Smooth muscle cell of the brain vasculature (primary cell): ENCODE measurements at regions not wholly inside any gene's neighbourhood (a gene's known extent, or its start where the extent isn't known, plus 50 kb on each side); places are given as distances from the start of the nearest gene placed in this dataset.
"Not testable (repeated sequence)": the region's sequence is repeated elsewhere in the genome, so short reads cannot be mapped to it uniquely, and the experiment has no call there.

Experiments used
- DNase-seq: peaks from one replicate; pipeline ENCODE4 v3.0.0-alpha.2; 2012; ENCODE audit warnings: low read depth, low spot score

DNA sequence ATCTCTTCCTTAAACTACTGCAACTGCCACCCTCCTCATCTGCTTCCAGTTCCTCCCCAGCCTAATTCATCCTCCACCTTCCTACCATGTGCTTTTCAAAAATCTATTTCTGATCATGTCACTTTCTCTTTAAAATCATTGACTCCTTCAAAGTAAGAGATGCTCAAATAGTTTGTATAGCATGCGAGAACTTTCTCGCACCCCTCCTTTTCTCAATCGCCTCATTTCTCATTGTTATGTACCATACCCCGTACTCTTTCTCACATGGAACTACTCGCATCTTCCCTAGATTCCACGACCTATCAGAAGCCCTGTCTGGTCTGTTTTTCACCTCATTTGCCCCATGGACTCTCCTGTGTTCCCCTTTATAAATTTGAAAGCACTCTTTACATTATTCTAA is 238.2 kb downstream of the NRIP1 start:
- DNase-seq, result no peak

DNA sequence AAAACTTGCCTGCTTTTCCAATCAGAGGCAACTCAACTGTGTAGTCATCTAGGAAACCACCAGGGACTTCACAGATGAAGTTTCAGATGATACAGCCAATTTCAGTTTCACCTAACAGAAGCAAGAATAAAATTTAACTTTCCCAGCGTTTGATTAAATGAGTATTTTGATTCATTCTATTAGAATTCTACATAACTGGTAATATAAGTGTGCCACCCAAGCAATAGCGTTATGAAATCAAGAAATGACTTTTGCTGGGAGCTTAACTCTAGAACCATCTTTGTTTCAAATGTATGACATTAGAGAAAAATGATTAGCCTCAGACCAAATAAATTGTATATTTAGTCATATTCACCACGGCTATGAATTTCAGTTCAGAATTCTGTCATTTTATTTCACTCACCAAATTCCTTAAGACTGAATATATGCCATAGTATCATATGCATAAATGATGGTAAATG is 239.3 kb downstream of the NRIP1 start:
- no peak for DNase-seq

DNA sequence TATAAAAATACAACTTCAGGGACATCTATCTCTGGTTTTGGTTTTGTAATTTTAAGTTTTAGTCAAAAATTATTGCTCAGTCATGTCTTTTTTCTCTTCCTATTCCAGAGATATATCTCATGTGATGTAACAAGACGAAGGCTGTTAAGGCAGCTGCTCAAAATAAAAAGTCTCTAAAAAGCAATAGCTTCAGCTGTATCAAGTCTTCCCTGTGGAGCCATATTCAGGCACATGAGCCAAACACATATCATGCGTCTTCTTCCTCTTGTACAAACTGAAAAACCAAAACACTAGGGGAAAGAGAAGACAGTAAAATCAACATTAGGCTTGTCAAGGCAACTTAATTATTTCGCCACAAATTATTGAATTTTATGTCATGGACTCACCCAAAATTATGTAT is 240.7 kb downstream of the NRIP1 start:
- DNase-seq, result no peak

DNA sequence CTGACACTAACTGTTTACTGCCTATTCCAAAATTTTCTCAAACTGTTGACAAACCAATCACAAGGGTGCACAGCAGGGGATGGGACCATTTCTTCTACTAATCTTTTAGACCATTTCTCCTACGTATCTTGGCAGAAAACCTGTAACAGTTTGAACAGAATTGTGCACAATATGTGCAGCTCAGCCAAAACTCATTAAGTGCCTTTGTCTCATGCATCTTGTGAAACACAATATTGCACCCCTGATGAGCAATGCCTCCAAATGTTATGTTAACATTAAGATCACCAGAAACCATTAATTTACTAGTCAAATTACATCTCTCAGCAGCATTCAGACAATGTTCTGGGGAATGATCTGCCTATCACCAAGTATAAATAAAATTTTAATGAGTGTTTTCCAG is 247.5 kb downstream of the NRIP1 start:
- DNase-seq, result no peak

DNA sequence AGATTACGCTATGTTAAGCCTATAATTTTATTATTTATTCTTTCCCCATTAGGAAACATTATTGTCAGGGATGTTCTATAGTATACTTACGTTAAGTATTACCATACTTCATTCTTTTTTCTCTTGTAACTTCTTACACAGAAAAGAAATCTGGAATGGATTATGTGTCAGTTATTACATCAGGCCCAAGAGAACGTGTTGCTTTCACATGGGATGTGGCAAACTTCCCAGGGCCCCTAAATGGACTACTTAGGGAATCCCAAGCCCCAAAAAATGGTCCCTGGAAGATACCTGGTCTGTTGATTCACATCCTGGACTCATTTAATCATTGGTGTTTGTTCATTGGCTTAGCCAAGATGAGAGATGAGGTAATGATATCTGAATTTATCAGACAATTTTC is 249.8 kb downstream of the NRIP1 start:
- DNase-seq, result no peak

DNA sequence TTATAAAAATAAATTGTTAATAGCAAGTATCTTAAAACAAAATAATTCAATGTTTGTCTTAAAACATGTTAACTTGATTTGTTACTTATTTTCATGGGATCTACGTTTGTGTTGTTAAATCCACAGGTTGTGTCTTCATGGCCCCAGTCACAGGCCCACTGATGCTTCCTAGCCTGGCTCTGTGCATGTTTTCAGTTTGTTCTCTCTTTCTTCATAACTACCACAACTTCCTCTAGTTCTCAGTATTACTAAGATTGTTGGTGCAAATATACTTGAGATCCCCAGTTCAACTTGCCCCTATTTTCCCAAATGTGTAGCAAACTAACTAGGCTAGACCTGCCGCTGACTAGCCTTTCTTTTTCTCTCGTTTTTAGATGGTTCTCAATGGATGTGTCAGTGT is 250.5 kb downstream of the NRIP1 start:
- DNase-seq, result no peak

DNA sequence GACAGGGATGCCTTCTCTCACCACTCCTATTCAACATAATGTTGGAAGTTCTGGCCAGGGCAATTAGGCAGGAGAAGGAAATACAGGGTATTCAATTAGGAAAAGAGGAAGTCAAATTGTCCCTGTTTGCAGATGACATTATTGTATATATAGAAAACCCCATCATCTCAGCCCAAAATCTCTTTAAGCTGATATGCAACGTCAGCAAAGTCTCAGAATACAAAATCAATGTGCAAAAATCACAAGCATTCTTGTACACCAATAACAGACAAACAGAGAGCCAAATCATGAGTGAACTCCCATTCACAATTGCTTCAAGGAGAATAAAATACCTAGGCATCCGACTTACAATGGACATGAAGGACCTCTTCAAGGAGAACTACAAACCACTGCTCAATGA is 258.1 kb upstream of the SAMSN1 start:
- not testable (repeated sequence) for DNase-seq

DNA sequence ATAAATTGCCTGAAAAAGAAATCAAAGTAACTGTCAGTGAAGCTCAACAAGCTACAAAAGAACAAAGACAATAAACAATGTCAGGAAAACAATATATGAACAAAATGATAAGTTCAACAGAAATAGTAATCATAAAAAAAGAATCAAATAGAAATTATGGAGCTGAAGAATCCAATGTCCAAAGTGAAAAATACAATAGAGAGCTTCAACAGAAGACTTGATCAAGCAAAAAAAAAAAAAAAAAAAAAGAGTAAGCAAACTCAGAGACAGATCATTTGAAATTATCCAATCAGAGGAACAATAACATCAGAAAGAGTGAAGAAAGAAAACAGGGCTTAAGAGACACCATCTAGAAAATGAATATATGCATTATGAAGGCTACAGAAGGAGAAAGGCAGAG is 251.4 kb upstream of the SAMSN1 start:
- DNase-seq, result no peak

DNA sequence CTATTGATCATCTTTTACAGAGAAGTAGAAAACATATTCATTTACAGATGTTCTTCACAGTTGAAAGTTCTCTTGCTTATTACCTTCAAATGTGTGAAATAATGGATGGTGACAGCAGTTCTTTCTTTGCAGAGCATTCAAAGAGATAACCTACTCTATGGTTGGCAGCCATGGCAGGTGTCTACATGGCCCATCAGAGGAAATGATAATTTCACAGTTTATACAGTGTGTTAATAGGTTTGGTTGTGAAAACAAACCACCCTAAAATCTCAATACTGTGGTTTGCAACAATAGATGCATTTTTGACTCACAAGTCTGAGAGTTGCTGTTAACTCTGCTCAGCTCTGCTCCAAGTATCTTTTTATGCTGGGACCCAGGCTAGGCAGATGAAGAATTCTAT is 241.2 kb upstream of the SAMSN1 start:
- DNase-seq, result no peak

DNA sequence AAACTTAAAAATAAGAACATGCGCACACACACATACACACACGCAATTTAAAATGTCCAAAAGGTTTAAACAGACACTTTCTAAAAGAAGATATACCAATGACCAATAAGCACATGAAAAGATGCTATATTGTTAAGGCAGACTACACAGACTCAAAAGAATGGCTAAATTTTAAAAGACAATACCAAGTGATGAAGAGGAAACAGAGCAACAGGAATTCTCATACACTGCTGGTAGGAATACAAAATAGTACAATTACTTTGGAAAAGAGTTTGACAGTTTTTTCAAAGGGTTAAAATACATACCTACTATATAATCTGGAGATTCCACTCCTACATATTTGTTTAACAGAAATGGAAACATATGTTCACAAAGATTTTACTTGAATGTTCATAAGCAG is 239.6 kb upstream of the SAMSN1 start:
- DNase-seq, result no peak

DNA sequence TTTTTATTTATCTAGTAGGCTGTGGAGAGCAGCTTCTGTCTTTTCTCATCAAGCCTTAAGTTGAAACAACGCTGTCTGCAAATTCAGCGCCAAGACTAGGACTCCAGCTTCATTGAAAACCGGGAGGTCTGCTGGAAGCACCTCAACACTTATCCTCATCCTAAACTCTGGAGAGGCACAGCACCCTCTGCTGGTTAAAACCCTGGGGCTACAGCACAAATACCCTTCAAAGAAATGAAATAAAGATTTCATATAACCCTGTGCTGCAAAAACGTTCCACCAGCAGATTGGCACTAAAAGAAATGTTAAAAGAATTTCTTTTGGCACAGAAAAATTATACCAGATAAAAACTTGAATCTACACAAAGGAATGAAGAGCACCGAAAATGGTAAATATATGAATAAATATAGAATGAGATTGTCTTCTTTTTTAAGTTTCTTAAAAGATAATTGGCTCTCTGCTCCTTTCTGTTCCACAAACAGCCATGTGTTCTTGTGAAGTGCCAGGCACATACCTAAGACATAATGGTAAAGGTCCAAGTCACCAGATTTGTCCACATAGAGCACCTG is 227.7 kb upstream of the SAMSN1 start:
- DNase-seq, result no peak

DNA sequence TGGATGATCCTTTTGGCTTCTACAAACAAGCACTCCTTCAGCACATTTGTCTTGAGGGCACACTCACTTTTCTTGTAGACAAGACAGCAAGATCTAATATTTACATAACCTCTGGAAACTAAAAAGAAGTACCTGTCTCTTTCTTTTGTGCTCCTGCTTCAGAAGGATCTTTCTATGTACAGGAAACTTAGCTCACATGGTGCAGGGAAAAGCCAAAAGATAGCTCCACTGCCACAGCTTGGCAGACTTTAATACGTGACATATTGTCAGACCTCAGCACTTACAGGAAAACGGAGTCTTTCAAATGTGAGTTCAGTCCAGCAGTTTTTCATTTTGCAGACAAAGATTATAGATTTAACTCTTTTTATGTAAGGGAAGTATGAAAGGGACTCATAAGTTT is 225.5 kb upstream of the SAMSN1 start:
- DNase-seq, result no peak

DNA sequence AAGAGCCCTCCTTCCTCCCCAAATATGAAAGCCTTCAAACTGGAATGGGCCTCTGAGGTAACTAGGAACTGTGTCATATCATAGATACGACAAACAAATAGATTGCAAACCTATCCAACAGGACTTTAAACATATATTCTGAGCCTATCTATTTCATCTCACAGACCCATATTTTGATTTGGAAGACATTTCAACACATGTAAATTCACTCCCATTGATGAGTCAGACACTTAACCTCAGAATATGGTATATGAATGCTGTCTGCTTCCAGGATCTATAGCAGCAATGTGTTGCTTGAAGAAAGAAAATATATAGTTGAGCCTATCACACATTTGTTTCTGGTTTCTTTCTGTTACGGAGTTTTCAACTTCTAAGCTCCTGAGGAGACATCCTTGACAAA is 221.9 kb upstream of the SAMSN1 start:
- DNase-seq, result no peak

DNA sequence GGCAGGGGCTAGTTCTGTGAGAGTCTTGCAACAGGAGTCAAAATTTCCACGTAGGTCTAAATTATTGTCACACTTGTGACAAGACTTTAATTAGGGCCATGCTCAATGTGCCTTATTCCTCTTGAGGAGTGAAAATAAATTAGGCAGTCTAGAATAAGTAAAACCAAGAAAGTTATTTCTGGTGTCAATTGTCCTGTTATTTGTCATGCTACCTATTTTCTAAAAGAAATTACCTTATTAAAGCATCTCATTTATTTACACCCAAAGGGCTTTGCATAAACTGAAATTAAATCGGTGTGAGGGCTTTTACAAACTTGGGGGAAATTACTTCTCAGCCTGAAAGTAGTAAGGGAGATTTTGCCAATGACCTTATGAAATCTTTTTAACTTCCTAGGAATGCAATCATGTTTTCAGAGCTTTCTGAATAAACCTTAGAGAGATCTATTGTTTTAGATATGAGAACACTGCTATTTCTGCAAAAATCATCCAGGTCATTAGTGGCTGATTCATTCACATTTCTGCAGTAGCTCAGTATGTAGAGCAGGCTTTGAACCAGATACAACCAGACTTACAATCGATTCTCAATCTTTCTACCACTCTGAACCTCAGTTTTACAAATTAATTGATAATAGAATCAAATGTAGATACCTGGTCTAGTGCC is 221.2 kb upstream of the SAMSN1 start:
- DNase-seq, result no peak

DNA sequence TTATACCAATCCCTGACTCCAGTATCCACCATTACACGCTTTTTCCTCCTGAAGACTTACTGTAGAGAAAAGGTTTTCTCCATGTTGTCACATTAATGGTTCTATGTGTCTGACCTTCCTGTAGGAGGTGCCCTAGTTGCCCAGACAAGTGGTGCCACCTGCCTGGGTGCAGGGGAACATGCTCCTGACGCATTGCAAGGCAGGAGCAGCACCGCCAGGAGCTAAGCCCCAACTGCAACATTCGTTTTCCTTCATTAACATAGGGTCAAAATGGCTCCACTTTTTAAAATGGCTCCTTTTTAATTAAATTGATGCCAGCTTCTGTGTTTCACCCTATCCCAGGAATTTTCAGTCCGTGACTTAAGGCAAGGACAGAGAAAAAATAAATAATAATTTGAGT is 220.1 kb upstream of the SAMSN1 start:
- no peak for DNase-seq

DNA sequence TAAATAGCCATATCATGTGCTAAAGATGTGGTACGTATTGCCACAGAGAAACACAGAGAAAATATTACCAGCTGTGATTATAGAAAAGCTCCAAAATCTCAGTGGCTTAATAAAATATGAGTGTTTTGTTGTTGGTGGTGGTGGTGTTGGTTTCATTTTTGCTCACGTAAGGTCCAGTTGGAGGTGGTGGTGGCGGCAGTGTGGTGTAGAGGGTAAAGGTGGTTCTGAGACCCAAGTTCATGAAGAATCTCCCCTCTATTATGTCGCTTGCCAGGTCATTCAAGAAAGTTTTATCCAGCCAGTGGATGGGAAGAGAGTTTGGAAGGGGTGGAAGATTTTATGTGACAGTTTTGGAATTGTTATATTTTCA is 217.6 kb upstream of the SAMSN1 start:
- DNase-seq, result no peak

DNA sequence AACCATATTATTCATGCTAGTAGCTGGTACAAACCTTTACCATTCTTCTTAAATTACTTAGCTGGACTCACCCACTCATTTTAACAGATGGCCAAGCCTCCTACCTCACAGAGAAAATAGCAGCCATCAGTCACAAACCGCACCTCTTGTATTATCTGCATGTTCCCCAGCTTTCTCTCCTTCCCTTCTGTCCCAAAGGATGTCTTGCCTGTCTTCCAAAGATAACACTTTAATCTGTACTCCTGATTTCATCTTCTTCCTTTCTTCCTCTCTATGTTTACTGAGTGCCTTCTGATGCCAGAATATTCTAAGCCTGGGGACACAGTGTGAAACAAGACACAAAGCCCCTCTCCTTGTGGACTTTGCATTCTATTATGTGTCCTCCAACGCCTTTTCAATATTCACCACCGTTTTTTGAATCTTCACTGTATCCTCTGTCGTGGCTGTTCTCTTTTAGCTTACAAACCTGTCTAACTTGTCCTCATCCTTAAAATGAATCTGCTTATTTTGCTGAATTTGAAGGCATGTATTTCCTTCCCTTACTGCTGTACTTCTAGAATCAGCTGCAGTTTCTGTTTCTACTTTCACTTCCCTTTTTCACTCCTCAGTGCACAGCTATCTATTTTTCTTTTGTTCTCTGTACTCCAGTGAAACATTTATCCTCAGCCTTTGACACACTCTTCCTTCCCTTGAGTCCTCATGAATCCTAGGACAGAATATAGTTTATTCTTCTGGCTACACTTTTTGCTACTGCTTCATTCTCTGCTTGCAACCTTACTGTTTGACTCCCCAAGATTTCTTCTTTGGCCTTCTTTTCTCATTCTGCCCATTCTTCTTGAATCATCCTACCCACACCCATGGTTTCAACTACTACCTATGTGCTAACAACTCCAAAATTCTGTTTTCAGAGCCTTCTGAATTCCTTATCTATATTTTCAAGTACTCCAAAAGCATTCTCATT is 216.9 kb upstream of the SAMSN1 start:
- no peak for DNase-seq

DNA sequence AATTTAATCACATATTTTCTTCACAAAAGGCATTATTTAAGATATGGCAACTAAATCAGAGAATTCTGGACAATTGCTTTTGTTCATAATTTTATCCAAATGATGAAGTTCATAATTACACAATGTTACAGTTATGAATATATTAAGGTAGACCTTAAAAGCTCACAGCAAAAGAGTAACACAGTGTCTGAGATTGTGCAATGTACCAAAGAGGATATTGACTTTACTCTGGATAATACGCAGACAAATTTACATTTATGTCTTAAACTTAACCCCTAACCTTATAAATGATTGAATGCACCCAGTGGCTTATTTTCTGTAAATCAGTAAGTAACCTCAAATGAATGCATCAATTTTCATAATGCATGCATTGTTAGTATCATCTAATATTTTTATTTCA is 216.2 kb upstream of the SAMSN1 start:
- no peak for DNase-seq

DNA sequence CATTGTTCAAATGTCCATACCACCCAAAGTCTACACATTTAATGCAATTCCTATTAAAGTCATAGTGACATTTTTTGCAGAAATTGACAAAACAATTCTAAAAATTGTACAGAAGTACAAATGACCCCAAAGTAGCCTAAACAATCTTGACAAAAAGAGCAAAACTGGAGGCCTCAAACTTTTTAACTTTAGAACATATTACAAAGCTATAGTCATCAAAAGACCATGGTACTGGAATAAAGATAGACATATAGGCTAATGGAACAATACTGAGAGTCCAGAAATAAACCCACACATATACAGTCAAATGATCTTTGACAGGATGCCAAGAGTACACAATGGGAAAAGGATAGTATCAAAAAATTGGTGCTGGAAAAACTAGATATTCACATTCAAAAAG is 213.2 kb upstream of the SAMSN1 start:
- no peak for DNase-seq

DNA sequence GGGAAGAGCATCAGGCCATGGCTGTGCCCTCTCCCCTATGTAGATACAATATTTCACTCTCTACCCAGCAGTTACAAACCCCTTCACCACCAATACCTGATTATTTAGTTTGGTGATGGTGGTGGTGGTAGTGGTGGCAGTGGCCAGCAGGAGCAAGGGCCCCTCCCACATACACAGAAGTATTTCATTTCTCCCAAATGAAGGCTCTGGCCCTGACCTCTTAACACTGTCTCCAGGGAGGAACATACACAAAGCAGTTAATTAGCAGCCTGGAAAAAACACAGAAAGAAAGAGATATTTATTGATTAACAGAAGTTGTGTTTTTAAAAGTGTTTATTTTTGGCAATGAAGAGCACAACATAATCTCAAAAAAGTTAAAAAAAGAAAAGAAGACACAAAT is 212.7 kb upstream of the SAMSN1 start:
- no peak for DNase-seq

DNA sequence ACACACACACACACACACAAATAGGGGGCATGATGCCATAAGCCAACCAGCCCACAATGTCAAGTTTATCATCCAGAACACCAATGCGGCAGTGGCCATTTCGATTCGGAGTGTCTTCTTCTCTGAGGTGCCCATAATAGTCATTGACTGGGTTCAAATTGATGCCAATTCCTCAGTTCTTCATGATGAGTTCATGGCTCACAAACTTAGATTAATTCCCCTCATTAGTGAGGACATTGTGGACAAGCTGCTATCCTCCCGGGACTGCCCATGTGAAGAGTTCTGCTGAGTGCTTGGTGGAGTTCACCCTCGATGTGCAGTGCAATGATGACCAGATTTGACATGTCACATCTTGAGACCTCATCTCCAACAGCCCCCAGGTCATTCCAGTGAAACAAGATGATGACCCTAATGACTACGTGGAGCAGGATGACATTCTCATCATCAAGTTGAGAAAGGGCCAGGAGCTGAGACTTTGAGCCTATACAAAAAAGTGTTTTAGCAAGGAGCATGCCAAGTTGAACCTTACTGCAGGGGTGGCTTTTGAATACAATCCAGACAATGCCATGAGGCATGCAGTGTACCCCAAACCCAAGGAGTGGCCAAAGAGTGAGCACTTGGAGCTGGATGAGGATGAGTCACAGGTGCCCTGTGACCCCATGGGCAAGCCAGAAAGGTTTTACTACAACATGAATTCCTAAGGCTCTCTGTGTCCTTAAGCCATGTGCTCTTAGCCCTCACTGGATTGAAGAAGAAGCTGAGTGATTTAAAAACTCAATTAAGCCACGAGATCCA is 211.6 kb upstream of the SAMSN1 start:
- no peak for DNase-seq

DNA sequence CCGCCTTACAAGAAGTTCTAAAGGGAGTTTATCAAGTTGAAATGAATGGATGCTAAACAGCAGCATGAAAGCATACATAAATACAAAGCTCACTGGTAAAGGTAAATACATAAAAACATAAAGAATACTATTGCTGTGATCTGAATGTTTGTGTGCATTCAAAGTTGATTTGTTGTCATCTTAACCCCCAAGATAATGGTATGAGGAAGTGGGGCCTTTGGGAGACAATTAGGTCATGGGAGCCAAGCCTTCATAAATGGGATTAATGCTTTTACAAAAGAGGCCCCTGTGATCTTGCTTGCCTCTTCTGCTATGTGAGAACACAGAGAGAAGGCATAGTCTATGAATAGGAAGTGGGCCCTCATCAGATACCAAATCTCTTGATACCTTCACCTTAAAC is 209.0 kb upstream of the SAMSN1 start:
- no peak for DNase-seq
